Panc1 (cell line): ENCODE measurements at regions not wholly inside any gene's neighbourhood (a gene's known extent, or its start where the extent isn't known, plus 50 kb on each side); places are given as distances from the start of the nearest gene placed in this dataset.

Experiments
- ATAC-seq: fragments of 200-7000 bp; cut with Tn5 transposase; 2 replicates; pipeline ENCODE4 v1.9.1; 2020; ENCODE audit warnings: mild to moderate bottlenecking, moderate library complexity
- BruUV-seq: library from RNA; stranded (reverse); fragments of 400-500 nt; replicated peaks from 2 replicates; lab custom pipeline; 2021; lab: Mats Ljungman, UMichigan
- CTCF ChIA-PET: fragments of 300-600 bp; sonication (Branson Sonifier 250); formaldehyde crosslinking; loops from one replicate; lab custom pipeline; 2022; ENCODE audit warnings: antibody characterized with exemption; lab: Charles Lee
- POLR2A ChIA-PET: fragments of 300-600 bp; sonication (Branson Sonifier 250); formaldehyde crosslinking; loops from one replicate; lab custom pipeline; 2022; ENCODE audit warnings: antibody characterized with exemption; lab: Charles Lee
- DNase-seq: peaks from one replicate; pipeline ENCODE4 v3.0.0-alpha.2; 2010; ENCODE audit warnings: low read depth, low spot score
- H3K27ac ChIP-seq: 2 replicates; pipeline ENCODE4 v1.5.1; 2011; ENCODE audit warnings: mild to moderate bottlenecking, low read length, inconsistent platforms
- H3K27me3 ChIP-seq: fragments of 200-500 bp; sonication (Bioruptor generic); 2 replicates; pipeline ENCODE4 v1.6.0; 2014; ENCODE audit warnings: low read length, inconsistent platforms; ENCODE audit not compliant: control insufficient read depth, insufficient read depth
- H3K36me3 ChIP-seq: fragments of 200-500 bp; sonication (Bioruptor generic); 2 replicates; pipeline ENCODE4 v1.5.1; 2014; ENCODE audit warnings: inconsistent platforms, mild to moderate bottlenecking, low read length, moderate library complexity; ENCODE audit not compliant: control insufficient read depth, insufficient read depth
- H3K4me1 ChIP-seq: 2 replicates; pipeline ENCODE4 v1.5.1; 2011; ENCODE audit warnings: inconsistent platforms, mild to moderate bottlenecking, low read length, moderate library complexity; ENCODE audit not compliant: control insufficient read depth, insufficient read depth
- H3K4me3 ChIP-seq, 2 experiments: 2 replicates each; pipeline ENCODE4 v1.5.1; 2011 to 2012; ENCODE audit warnings: low read depth in 2 of 2, low read length in 2 of 2, mild to moderate bottlenecking in 2 of 2, inconsistent platforms in 1 of 2, moderate library complexity in 1 of 2
- H3K9me3 ChIP-seq: fragments of 200-500 bp; sonication (Bioruptor generic); 2 replicates; pipeline ENCODE4 v1.5.1; 2014; ENCODE audit warnings: low read depth, mild to moderate bottlenecking, inconsistent platforms, low read length, moderate library complexity; ENCODE audit not compliant: control insufficient read depth, insufficient read depth
- POLR2AphosphoS5 ChIP-seq: IDR thresholded peaks from 2 replicates; pipeline ENCODE4 v1.6.1; 2012; ENCODE audit warnings: mild to moderate bottlenecking, low read depth, low read length, moderate library complexity
- SIN3A ChIP-seq: IDR thresholded peaks from 2 replicates; pipeline ENCODE4 v1.6.1; 2012; ENCODE audit warnings: low read depth, mild to moderate bottlenecking, low read length, moderate library complexity, borderline replicate concordance; ENCODE audit not compliant: insufficient read depth
- TCF7L2 ChIP-seq: IDR thresholded peaks from 2 replicates; pipeline ENCODE4 v1.6.1; 2011; ENCODE audit warnings: mild to moderate bottlenecking, low read depth, low read length, inconsistent platforms
- in situ Hi-C: cut with HindIII; loops from 2 replicates; pipeline ENCODE4 v1.10.0; 2016; ENCODE audit warnings: low sequenced_read_pairs, low pct_unique_long_range_greater_than_20kb
- intact Hi-C: fragments of 100-400 bp; cut with micrococcal nuclease; formaldehyde crosslinking; loops from one replicate; pipeline ENCODE4 v1.10.0; 2022; ENCODE audit not compliant: unreplicated experiment
- TF ChIP-seq, protein P1 (sequence below), 2 experiments: IDR thresholded peaks; 2 replicates each; pipeline ENCODE4 v1.6.1; 2011 to 2012; ENCODE audit warnings: low read depth in 2 of 2, control low read depth in 1 of 2, low read length in 1 of 2, mild to moderate bottlenecking in 1 of 2, moderate library complexity in 1 of 2; ENCODE audit not compliant: insufficient read depth in 1 of 2
- TF ChIP-seq, protein P2 (sequence below): fragments of 450-650 bp; IDR thresholded peaks from 2 replicates; pipeline ENCODE4 v1.5.1; 2017; ENCODE audit warnings: mild to moderate bottlenecking

DNA sequence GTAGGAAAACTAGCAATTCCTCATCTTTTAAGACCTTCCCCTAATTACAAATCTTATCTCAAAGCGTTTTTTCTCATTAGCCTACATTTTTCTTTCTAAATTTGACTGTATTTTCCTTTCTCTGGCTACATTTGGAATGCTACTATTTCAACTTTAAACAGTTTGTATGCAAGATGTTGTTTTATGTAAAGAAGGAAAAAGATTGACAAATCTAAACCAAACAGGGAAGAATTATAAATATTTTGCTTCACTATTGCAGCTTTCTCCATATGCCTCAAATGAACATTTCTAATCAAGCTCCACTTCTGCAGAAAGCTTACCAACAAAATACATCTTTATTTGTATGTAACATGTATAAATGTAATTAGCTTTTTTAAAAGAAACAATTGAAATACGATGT is 156.2 kb downstream of the MZT1 start:
- CTCF ChIA-PET: no interaction called here
- in situ Hi-C loops: no loop called here
- no peaks in the 10 kb centered on the region for H3K4me1 ChIP-seq

DNA sequence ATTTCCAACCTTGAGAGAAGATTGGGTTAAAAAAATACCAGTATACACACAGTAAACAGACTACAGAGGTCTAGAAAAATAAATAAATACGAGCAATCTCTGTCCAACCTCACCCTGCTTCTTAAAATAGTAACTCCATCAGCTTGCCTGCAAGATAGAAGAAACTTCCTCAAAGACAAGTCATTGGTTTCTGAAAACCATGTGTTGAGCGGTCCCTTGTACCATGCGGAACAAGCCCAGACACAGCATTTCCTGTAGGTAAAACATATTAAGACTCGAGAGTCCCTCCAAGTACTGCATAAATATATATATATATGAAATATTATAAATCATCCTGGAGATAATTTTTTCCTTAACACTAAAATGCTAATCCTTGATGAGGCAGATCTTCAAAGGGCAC is 157.4 kb downstream of the MZT1 start:
- Histone ChIP-seq H3K27ac (no peak overlapping the region), H3K27me3 (no peaks in the 10 kb centered on the region), H3K4me1 (no peaks in the 10 kb centered on the region), H3K4me3 (no peak overlapping the region), H3K9me3 (no peaks in the 10 kb centered on the region), H3K36me3 (no peaks in the 10 kb centered on the region)
- in situ Hi-C loops (no loop called here), intact Hi-C loops (no loop called here)
- CTCF ChIA-PET: no interaction called here
- ATAC-seq (no peak), DNase-seq (no peak)
- TF ChIP-seq POLR2AphosphoS5: no peak
- no peak for TF ChIP-seq TCF7L2
- TF ChIP-seq, protein P1, sequence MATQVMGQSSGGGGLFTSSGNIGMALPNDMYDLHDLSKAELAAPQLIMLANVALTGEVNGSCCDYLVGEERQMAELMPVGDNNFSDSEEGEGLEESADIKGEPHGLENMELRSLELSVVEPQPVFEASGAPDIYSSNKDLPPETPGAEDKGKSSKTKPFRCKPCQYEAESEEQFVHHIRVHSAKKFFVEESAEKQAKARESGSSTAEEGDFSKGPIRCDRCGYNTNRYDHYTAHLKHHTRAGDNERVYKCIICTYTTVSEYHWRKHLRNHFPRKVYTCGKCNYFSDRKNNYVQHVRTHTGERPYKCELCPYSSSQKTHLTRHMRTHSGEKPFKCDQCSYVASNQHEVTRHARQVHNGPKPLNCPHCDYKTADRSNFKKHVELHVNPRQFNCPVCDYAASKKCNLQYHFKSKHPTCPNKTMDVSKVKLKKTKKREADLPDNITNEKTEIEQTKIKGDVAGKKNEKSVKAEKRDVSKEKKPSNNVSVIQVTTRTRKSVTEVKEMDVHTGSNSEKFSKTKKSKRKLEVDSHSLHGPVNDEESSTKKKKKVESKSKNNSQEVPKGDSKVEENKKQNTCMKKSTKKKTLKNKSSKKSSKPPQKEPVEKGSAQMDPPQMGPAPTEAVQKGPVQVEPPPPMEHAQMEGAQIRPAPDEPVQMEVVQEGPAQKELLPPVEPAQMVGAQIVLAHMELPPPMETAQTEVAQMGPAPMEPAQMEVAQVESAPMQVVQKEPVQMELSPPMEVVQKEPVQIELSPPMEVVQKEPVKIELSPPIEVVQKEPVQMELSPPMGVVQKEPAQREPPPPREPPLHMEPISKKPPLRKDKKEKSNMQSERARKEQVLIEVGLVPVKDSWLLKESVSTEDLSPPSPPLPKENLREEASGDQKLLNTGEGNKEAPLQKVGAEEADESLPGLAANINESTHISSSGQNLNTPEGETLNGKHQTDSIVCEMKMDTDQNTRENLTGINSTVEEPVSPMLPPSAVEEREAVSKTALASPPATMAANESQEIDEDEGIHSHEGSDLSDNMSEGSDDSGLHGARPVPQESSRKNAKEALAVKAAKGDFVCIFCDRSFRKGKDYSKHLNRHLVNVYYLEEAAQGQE (IDR thresholded peaks at IDR 0.05; ENCODE audit: insufficient read depth in 1 of 2, low read depth in 2 of 2, low read length in 1 of 2): no peak
- TF ChIP-seq, protein P2, sequence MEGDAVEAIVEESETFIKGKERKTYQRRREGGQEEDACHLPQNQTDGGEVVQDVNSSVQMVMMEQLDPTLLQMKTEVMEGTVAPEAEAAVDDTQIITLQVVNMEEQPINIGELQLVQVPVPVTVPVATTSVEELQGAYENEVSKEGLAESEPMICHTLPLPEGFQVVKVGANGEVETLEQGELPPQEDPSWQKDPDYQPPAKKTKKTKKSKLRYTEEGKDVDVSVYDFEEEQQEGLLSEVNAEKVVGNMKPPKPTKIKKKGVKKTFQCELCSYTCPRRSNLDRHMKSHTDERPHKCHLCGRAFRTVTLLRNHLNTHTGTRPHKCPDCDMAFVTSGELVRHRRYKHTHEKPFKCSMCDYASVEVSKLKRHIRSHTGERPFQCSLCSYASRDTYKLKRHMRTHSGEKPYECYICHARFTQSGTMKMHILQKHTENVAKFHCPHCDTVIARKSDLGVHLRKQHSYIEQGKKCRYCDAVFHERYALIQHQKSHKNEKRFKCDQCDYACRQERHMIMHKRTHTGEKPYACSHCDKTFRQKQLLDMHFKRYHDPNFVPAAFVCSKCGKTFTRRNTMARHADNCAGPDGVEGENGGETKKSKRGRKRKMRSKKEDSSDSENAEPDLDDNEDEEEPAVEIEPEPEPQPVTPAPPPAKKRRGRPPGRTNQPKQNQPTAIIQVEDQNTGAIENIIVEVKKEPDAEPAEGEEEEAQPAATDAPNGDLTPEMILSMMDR: no peak
- no peak for TF ChIP-seq SIN3A
- POLR2A ChIA-PET: no interaction called here
- no TSS peak for BruUV-seq

More for the DNA sequence above, 156.2 kb downstream of the MZT1 start:
- Histone ChIP-seq H3K4me3 (no peak overlapping the region), H3K9me3 (no peaks in the 10 kb centered on the region), H3K27me3 (no peaks in the 10 kb centered on the region), H3K36me3 (no peaks in the 10 kb centered on the region), H3K27ac (no peak overlapping the region)
- intact Hi-C loops: no loop called here
- no TSS peak for BruUV-seq
- POLR2A ChIA-PET: no interaction called here
- ATAC-seq: no peak
- TF ChIP-seq SIN3A: no peak
- TF ChIP-seq, protein P2: no peak
- TF ChIP-seq POLR2AphosphoS5: no peak
- no peak for TF ChIP-seq TCF7L2
- TF ChIP-seq, protein P1 (IDR thresholded peaks at IDR 0.05; ENCODE audit: insufficient read depth in 1 of 2, low read depth in 2 of 2, low read length in 1 of 2): no peak
- no peak for DNase-seq
